HK-2 (cell line): ENCODE measurements at regions not wholly inside any gene's neighbourhood (a gene's known extent, or its start where the extent isn't known, plus 50 kb on each side); places are given as distances from the start of the nearest gene placed in this dataset.

Experiments used
- DNase-seq: peaks from one replicate; pipeline ENCODE4 v3.0.0-alpha.2; 2018; ENCODE audit not compliant: unreplicated experiment

GRCh38 chr9:134502266-134502791, 139.3 kb upstream of the COL5A1 start:
- peak; percentile 6 for DNase-seq

DNA sequence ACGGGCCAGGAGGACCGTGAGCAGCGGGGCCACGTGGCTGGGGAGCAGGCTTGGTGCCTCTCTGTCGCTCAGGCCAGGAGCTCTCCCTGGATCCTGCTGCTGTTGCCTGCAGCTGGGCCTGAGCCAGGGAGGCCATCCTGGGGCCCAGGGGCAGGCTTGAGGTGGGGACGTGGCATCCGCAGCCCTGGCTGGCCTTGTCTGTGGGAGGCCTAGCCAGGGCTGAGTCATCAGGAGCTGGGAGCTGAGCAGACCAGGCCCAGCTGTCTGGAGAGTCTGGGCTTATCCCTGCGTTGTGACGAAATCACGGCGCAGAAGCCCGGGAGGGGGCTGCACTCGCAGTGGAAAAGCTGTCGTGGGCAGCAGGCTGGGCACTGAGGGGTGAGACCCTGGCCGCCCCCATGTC, 138.8 kb upstream of the COL5A1 start:
- peak; percentile 90 for DNase-seq

GRCh38 chr9:134503301-134504105, 138.1 kb upstream of the COL5A1 start:
- DNase-seq: no peak

DNA sequence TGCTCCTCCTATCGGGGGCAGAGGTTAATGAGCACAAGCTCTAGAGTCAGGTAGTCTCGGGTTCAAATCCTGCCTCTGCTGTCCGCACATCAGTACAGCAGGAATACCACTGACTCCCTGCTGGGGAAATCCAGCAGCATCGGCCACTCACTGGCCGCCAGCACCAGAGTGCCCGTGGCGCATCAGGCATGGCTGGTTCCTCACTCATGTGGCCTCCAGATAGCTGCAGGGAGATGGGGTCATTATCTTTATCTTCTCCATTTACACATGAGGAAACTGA, 137.6 kb upstream of the COL5A1 start:
- no peak for DNase-seq

- DNase-seq: no peak
Measured at GRCh38 chr9:134505032-134505431, 136.6 kb upstream of the COL5A1 start.

- no peak for DNase-seq
Measured at GRCh38 chr9:134509281-134509680, 132.3 kb upstream of the COL5A1 start.

DNA sequence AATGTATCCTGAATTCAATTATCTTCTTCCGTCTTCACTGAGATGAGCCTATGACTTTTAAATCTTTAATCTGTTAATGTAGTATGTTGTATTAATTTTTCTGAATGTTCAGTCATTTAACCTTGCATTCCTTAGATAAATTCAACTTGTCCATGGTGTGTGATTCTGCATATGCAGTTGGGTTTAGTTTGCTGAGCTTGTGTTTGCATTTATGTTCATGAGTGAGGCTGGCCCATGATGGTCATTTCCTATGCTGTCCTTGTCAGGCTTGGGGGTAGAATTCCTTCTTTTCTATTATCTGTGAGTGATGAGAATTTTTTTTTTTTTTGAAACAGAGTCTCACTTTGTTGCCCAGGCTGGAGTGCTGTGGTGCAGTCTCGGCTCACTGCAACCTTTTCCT, 131.8 kb upstream of the COL5A1 start:
- DNase-seq: no peak

DNA sequence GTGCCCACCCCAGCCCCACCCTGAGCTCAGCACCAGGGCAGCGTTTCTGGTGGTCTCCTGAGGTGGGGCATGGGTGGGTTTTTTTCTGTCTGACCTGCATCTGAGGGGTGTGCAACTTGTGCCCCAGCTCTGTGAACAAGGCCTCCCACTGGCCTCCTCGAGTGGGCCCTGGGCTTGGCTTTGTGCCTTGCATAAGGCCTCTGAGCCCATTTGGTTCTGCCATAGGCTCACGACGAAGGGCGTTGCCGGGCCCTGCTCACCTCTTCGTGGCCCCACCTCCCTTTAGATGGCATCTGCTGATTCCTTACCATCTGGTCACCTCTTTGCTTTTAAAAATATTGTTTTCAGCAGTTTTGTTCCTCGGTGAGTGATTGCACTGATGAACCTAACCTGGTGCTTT, 127.1 kb upstream of the COL5A1 start:
- no peak for DNase-seq

DNA sequence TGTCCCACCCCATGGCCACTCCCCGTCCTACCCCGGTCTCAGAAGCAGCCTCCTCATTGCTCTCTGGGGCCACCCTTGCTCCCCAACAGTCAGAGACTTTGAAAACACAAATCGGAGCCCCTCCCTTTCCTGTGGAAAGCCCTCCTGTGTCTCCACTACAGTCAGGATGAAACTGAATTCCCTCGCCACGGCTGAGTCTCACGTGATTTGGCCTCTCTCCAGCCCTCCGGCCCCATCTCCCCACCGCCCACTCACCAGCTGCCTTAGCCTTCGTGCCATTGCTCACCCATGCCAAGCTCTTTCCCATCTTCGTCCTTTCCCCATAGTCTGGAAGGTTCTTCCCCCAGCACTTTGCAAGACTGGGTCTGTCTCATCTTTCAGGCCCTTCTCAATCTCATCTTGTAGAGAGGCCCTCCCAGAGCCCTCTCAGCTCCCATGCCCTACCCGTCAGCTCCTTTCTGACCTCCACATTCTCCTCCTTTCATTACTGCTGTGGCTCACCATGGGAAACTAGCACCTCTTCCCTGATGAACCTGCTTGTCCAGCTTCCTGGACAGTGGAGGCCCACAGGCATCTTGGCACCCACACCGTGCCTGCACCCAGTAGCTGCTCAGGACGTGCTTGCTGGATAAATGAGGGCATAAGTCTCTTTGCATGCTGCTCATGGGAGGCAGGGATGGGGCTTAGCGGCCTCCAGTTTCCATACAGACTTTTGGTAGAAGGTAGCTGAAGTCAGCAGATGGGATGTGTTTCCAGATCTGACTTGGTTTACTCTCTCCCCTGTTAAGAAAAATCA, 126.4 kb upstream of the COL5A1 start:
- DNase-seq: no peak

GRCh38 chr9:134516464-134516863, 125.1 kb upstream of the COL5A1 start:
- no peak for DNase-seq

DNA sequence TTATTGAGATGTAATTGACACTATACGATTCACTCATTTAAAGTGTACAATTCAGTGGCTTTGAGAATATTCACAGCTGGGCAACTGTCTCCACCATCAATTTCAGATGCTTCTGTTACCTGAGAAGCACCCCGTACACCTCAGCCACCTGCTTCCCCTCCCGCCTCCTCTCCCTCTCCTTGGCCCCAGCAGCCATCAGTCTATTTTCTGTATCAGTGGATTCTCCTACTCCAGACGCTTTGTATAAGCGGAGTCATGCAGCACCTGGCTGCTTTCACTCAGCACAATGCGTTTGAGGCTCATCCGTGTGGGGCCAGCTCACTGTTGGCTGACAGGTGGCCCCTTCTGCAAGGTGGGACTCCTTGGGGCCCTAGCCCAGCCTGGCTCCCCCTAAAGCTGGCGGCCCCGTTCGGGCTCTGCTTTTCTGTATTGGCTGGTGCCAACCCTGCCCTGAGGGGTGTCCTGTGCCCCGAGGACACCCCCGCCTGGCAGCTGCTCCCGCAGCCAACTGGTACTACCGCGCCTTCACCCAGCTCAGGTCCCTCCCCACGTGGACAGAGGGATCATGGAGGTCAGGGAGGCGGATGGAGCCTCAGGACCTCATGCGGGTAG, 124.4 kb upstream of the COL5A1 start:
- DNase-seq: no peak

DNA sequence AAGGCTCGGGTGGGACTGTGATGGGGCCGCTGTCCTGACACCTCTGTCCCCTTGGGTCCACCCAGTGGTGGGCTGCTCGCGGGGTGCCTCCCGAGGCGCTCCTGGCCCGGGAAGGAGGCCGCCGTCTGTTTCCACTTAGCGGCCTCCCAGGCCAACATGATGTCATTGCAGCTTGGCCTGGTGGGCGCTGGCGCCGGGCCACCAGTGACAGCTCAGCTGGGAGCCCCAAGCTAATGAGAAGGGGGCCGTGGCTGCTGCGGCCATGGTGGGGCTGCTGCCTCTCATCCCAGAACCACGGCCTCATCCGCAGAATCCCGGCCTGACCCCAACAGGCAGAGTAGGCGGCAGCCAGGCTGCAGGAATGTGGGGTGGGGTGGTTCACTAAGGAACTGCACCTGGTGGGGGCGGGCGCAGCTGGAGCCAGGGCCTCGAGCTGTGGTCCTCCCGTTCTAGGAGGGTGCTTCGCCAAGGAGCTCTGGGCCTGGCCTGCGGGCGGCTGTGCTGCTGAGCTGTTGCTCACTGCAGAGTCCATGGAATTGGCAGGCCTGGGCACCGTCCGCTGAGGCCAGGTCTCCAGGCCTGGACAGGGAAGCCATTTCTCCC, 123.5 kb upstream of the COL5A1 start:
- no peak for DNase-seq

- no peak for DNase-seq
Measured at GRCh38 chr9:134519375-134520070, 122.1 kb upstream of the COL5A1 start.

DNA sequence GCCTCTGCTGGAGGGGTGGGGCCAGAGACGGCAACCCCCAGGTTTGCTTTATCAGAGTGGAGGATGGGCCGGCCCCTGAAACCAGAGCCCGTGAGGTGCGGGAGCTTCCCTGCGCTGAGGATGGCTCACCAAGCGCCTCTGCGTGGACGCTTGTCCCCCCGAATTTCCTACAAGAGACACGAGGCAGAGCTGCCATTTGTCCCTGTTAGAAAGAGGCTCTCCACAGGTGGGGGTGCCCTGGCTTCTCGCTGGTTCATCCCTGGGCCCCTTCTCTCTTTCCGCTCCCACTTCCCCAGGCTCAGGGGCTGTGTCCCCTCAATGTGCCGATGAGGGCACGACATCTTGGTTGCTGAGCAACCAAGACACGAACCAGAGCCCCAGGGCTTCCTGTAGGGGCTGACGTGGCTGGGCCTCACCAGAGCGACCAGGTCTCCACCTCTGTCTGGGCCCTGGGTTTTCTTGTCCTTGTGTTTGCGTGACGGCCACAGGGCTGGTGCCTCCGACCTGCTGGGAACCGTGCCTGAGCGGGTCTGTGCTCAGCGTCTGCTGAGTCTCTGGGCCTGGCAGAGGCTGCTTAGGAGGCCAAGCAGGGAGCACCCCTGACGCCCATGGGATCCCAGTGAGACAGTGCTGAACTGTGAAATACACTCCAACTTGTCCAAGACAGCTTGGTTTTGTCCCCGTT, 119.6 kb upstream of the COL5A1 start:
- DNase-seq: no peak

DNA sequence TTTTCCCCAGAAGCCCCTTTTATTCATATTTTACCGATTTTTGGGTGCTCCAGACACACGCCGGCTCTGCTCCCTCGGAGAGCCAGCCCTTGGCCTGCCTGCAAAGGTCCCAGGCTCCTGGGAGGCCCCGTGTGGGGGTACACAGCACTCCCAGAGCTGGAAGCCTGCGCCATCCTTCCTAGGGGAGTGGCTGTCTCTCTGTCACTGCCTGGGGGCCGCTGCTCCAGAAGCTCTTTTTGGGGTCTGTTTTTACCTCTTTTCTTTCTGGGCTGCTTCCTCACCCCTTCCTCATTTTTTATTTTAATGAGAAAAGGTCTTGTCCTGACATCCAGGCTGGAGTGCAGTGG, 119.1 kb upstream of the COL5A1 start:
- no peak for DNase-seq

DNA sequence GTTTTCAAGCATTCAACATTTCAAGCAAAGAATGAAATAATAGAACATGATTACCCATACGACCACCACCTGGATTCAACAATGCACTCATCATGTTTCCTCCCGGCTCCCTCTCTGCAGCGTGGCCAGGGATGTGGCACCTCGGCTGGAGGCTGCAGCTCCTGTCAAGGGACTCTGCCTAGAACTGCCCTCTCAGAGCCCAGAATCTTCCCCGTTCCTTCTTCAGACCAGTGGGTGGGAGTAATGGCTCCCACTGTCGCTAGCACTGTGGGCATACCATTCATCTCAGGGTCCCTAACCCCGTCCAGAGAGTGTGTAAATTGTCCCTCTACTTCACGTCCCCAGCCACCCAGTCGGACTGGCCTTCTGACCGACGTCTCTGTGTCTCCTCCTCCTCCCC, 118.6 kb upstream of the COL5A1 start:
- no peak for DNase-seq

- DNase-seq: no peak
Measured at GRCh38 chr9:134525070-134525815, 116.4 kb upstream of the COL5A1 start.

DNA sequence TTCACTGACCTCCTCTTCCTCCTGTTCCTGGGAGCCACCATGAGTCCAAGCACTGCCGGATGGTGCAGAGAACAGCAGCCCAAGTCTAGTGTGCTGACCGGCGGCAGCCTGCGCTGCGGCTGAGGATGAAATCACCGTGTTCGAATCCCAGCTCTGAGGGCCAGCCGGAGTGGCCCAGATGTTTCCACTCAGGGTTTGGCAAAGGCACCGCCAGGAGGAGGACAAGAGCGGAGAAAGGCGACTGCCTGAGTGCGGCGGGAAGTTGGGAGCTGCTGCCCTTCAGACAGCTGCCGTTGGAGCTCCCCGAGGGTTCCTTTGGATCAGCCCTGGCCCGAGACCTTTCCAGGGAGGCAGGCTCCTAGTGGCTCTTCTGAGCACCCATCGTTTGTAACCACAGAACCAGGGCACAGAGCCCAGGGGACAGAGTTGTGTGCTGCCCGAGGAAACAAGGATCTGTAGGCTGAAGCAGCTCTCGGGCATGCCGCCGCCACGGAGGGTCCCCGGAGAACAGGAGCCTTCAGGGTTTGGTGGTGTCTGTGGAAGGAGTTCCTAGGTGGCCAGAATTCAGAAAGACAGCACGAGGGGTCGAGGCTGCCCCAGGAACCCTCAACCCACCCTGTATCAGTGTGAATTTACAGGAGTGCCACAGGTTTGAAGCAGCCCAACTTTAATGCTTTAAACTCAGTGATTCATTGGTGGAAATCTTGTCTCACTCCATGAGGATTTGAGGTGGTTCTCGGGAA, 115.6 kb upstream of the COL5A1 start:
- DNase-seq: no peak

- DNase-seq: no peak
Measured at GRCh38 chr9:134526584-134527477, 114.8 kb upstream of the COL5A1 start.
